ENCODE measurements at regions not wholly inside any gene's neighbourhood (a gene's known extent, or its start where the extent isn't known, plus 50 kb on each side); places are given as distances from the start of the nearest gene placed in this dataset.

GRCh38 chr14:71686677-71687076 lies 245.6 kb upstream of the RGS6 start:
- no peak for TF ChIP-seq CTCF (IDR thresholded peaks at IDR 0.05)
- no peak for TF ChIP-seq POLR2A (IDR thresholded peaks at IDR 0.05)

All from lower leg skin (tissue), 3 donors.